ENCODE measurements at regions not wholly inside any gene's neighbourhood (a gene's known extent, or its start where the extent isn't known, plus 50 kb on each side); places are given as distances from the start of the nearest gene placed in this dataset.

- TF ChIP-seq CTCF (conservative IDR thresholded peaks at IDR 0.05 in 1 of 2, IDR thresholded peaks at IDR 0.05 in 1 of 2; ENCODE audit: extremely low read depth in 1 of 2, insufficient read depth in 1 of 2, low read depth in 1 of 2, low read length in 2 of 2), result peak; percentile 70 to 81
- TF ChIP-seq EZH2 (IDR thresholded peaks at IDR 0.05; ENCODE audit: borderline replicate concordance, low read length), result no peak
These were observed 221.8 kb downstream of the OLFM4 start for GRCh38 chr13:53250272-53250875.
